Ascending aorta (tissue), 2 donors: ENCODE measurements at regions not wholly inside any gene's neighbourhood (a gene's known extent, or its start where the extent isn't known, plus 50 kb on each side); places are given as distances from the start of the nearest gene placed in this dataset.

Experiments
- DNase-seq, 2 donors: peaks; one replicate each; pipeline ENCODE4 v3.0.0-alpha.2; 2019; ENCODE audit warnings: low spot score in 2 of 2
- H3K27ac ChIP-seq, 2 donors: fragments of 200-600 bp; sonication (generic); one replicate each; pipeline ENCODE4 v1.5.1; 2016 to 2017; ENCODE audit warnings: mild to moderate bottlenecking in 1 of 2
- H3K27me3 ChIP-seq: fragments of 200-600 bp; sonication (generic); one replicate; pipeline ENCODE4 v1.5.1; 2017
- H3K36me3 ChIP-seq, 2 donors: fragments of 200-600 bp; sonication (generic); one replicate each; pipeline ENCODE4 v1.5.1; 2016
- H3K4me1 ChIP-seq, 2 donors: fragments of 200-600 bp; sonication (generic); one replicate each; pipeline ENCODE4 v1.5.1; 2016 to 2017; ENCODE audit warnings: mild to moderate bottlenecking in 1 of 2
- H3K4me3 ChIP-seq, 2 donors: fragments of 200-600 bp; sonication (generic); one replicate each; pipeline ENCODE4 v1.5.1; 2016 to 2017; ENCODE audit warnings: mild to moderate bottlenecking in 1 of 2
- H3K9me3 ChIP-seq, 2 donors: fragments of 200-600 bp; sonication (generic); one replicate each; pipeline ENCODE4 v1.5.1; 2016
- CTCF ChIP-seq, 3 experiments: fragments of 200-600 bp in 2 of 3; fragments of 450-650 bp in 1 of 3; sonication (generic) in 2 of 3; IDR thresholded peaks; one replicate each; pipeline ENCODE4 v1.5.1; 2016 to 2019; ENCODE audit warnings: antibody characterized with exemption in 3 of 3, mild to moderate bottlenecking in 1 of 3, moderate library complexity in 1 of 3
- intact Hi-C: fragments of 100-400 bp; cut with DNase I; formaldehyde crosslinking; loops from one replicate; pipeline ENCODE4 v1.15.1; 2023

DNA sequence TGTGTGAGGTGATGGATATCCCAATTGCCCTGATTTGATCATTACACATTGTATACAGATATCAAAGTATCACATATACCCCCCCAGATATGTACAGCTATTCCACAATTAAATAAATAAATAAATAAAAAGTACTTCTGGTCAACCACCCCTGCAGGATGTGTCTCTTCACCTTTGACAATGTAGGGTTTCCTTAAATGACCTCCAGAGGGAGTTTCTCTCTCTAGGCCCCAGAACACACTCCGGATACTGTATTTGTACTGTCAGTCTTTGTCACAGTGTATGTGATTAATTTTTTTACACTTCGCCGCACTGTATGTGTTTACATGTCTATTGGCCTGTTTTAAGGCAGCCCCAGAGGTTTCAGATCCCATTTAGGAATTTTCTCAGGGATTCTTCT lies 123.6 kb downstream of the ADCYAP1R1 start:
- Histone ChIP-seq H3K27me3 (no peaks in the 10 kb centered on the region), H3K27ac (no peak overlapping the region), H3K9me3 (no peaks in the 10 kb centered on the region), H3K4me3 (no peak overlapping the region), H3K36me3 (no peaks in the 10 kb centered on the region), H3K4me1 (no peaks in the 10 kb centered on the region)
- no peak for TF ChIP-seq CTCF (IDR thresholded peaks at IDR 0.05)
- intact Hi-C loops: no loop called here
- no peak for DNase-seq

DNA sequence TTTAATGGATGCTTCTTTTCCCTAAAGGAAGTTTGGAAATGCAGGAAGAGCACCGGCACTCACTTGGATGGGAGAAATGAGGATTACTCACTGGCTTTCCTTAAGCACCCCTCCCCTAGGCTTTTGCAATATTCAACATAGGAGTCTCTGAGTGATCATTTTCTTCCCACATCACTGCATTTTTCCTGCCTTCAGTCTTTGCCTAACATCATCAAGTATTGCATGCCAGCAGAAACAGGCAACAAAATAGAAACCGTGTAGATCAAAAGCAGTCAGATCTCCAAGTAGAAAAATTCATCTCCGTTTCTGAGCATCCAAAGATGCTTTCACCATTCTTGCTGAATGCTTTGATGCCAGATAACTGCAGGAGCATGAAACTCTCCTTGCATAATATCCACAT lies 119.9 kb downstream of the ADCYAP1R1 start:
- Histone ChIP-seq H3K4me1 (no peaks in the 10 kb centered on the region), H3K36me3 (no peaks in the 10 kb centered on the region), H3K9me3 (no peaks in the 10 kb centered on the region), H3K4me3 (no peak overlapping the region), H3K27ac (no peak overlapping the region), H3K27me3 (no peaks in the 10 kb centered on the region)
- intact Hi-C loops: no loop called here
- no peak for DNase-seq
- TF ChIP-seq CTCF (IDR thresholded peaks at IDR 0.05): no peak

- H3K9me3 ChIP-seq: no peaks in the 10 kb centered on the region
- no peaks in the 10 kb centered on the region for H3K4me1 ChIP-seq
These were observed 119.2 kb downstream of the ADCYAP1R1 start for GRCh38 chr7:31171216-31171785.

More at GRCh38 chr7:31171216-31171785, 119.2 kb downstream of the ADCYAP1R1 start:
- Histone ChIP-seq H3K27me3 (no peaks in the 10 kb centered on the region), H3K4me3 (no peak overlapping the region), H3K36me3 (no peaks in the 10 kb centered on the region), H3K27ac (no peak overlapping the region)
- intact Hi-C loops: no loop called here
- TF ChIP-seq CTCF (IDR thresholded peaks at IDR 0.05): no peak
- no peak for DNase-seq
